ENCODE measurements at regions not wholly inside any gene's neighbourhood (a gene's known extent, or its start where the extent isn't known, plus 50 kb on each side); places are given as distances from the start of the nearest gene placed in this dataset.

- TF ChIP-seq POLR2A (IDR thresholded peaks at IDR 0.05; ENCODE audit: extremely low read depth, insufficient read length) (no peak), CTCF (IDR thresholded peaks at IDR 0.05; ENCODE audit: low read depth, low read length) (no peak), MAX (IDR thresholded peaks at IDR 0.05; ENCODE audit: low read depth, low read length) (no peak)
These were observed 165.0 kb downstream of the ICE1 start for GRCh38 chr5:5587474-5587873.

All from NB4 (cell line).